PFSK-1 (cell line): ENCODE measurements at regions not wholly inside any gene's neighbourhood (a gene's known extent, or its start where the extent isn't known, plus 50 kb on each side); places are given as distances from the start of the nearest gene placed in this dataset.

Experiments used
- POLR2AphosphoS5 ChIP-seq: IDR thresholded peaks from 2 replicates; pipeline ENCODE4 v1.6.1; 2012; ENCODE audit warnings: low read depth, mild to moderate bottlenecking, control low read depth, low read length, moderate library complexity
- SIN3A ChIP-seq: IDR thresholded peaks from 2 replicates; pipeline ENCODE4 v1.6.1; 2012; ENCODE audit warnings: mild to moderate bottlenecking, low read length, moderate library complexity, borderline replicate concordance; ENCODE audit not compliant: insufficient read depth
- TAF1 ChIP-seq: IDR thresholded peaks from 2 replicates; pipeline ENCODE4 v1.6.1; 2012; ENCODE audit warnings: low read length, control low read depth, borderline replicate concordance; ENCODE audit not compliant: insufficient read depth
- TF ChIP-seq, protein P1 (sequence below), 2 experiments: IDR thresholded peaks; 2 replicates each; pipeline versions ENCODE4 v1.6.1 to v1.8.0; 2011 to 2012; ENCODE audit warnings: low read depth in 2 of 2, low read length in 2 of 2, control low read depth in 1 of 2, inconsistent platforms in 1 of 2, mild to moderate bottlenecking in 1 of 2, moderate library complexity in 1 of 2; ENCODE audit not compliant: insufficient read depth in 1 of 2

DNA sequence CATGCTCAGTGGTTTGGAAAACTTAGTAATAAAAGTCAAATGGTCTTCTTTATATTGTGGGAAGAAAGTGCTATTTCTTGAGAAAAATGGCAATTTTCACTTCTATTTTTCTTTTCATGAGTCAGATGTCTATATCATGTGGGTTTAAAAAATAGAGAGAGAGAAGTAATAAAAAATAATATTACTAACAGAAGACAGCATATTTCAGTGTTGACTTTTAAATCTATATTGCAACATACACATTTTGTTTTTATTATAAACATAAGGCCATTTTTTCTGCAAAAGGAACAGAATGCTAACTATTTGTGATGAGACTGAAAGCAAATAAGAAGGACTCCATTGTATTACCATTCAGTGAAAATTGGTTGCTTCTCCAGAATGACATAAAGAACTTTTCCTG is 135.1 kb upstream of the CNR1 start:
- no peak for TF ChIP-seq TAF1
- no peak for TF ChIP-seq POLR2AphosphoS5
- TF ChIP-seq, protein P1, sequence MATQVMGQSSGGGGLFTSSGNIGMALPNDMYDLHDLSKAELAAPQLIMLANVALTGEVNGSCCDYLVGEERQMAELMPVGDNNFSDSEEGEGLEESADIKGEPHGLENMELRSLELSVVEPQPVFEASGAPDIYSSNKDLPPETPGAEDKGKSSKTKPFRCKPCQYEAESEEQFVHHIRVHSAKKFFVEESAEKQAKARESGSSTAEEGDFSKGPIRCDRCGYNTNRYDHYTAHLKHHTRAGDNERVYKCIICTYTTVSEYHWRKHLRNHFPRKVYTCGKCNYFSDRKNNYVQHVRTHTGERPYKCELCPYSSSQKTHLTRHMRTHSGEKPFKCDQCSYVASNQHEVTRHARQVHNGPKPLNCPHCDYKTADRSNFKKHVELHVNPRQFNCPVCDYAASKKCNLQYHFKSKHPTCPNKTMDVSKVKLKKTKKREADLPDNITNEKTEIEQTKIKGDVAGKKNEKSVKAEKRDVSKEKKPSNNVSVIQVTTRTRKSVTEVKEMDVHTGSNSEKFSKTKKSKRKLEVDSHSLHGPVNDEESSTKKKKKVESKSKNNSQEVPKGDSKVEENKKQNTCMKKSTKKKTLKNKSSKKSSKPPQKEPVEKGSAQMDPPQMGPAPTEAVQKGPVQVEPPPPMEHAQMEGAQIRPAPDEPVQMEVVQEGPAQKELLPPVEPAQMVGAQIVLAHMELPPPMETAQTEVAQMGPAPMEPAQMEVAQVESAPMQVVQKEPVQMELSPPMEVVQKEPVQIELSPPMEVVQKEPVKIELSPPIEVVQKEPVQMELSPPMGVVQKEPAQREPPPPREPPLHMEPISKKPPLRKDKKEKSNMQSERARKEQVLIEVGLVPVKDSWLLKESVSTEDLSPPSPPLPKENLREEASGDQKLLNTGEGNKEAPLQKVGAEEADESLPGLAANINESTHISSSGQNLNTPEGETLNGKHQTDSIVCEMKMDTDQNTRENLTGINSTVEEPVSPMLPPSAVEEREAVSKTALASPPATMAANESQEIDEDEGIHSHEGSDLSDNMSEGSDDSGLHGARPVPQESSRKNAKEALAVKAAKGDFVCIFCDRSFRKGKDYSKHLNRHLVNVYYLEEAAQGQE (IDR thresholded peaks at IDR 0.05; ENCODE audit: insufficient read depth in 1 of 2, low read depth in 2 of 2, low read length in 2 of 2), result no peak
- no peak for TF ChIP-seq SIN3A
